GM12873 (cell line): ENCODE measurements at regions not wholly inside any gene's neighbourhood (a gene's known extent, or its start where the extent isn't known, plus 50 kb on each side); places are given as distances from the start of the nearest gene placed in this dataset.

Source experiments
- TF ChIP-seq, protein P1 (sequence below): IDR thresholded peaks from 2 replicates; pipeline ENCODE4 v1.5.1; 2012; ENCODE audit warnings: low read depth, mild to moderate bottlenecking, moderate library complexity, low read length, control low read depth; ENCODE audit not compliant: insufficient read depth; ENCODE audit errors: missing control alignments

DNA sequence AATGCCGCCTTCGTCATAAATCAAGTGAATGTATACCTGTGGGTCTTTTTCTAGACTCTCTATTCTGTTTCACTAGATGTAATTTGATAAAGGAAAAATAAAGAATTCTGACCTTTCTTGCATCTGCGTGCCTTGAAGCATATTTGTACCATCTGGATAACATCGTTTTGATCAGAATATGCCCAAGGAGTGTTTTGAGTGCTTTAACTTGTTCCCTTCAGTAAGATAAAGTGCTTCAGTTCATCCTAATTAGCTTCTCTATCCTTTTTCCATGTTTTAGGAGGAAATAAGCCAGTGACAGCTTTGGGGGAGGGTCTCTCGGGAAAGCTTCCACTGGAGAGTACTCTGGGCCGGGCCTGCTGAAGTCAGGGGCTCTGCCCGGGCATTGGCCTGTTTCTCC, 113.5 kb upstream of the DAP start:
- TF ChIP-seq, protein P1, sequence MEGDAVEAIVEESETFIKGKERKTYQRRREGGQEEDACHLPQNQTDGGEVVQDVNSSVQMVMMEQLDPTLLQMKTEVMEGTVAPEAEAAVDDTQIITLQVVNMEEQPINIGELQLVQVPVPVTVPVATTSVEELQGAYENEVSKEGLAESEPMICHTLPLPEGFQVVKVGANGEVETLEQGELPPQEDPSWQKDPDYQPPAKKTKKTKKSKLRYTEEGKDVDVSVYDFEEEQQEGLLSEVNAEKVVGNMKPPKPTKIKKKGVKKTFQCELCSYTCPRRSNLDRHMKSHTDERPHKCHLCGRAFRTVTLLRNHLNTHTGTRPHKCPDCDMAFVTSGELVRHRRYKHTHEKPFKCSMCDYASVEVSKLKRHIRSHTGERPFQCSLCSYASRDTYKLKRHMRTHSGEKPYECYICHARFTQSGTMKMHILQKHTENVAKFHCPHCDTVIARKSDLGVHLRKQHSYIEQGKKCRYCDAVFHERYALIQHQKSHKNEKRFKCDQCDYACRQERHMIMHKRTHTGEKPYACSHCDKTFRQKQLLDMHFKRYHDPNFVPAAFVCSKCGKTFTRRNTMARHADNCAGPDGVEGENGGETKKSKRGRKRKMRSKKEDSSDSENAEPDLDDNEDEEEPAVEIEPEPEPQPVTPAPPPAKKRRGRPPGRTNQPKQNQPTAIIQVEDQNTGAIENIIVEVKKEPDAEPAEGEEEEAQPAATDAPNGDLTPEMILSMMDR = no peak

DNA sequence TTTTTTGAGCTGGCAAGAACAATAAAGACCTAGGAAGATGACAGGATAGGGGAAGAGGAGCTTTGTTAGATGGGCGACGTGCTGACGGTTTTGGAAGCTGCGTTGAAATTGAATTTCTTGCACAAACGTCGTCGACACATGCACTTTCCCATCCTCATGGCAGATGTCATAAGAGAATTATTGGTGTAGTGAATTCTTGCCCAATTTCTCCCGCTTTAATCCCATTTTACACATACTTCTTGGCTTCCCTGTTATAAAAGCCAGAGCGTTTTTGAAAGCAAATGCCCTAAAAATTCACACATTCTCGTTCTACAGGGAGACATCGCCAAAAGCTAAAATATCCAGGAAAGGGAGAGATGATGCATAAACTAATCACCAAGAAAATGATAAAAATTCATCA, 109.8 kb upstream of the DAP start:
- TF ChIP-seq, protein P1 = no peak

- TF ChIP-seq, protein P1 = no peak
Observed at GRCh38 chr5:10868956-10869355, 107.9 kb upstream of the DAP start.

- TF ChIP-seq, protein P1 = no peak
Observed at GRCh38 chr5:10867389-10868303, 106.6 kb upstream of the DAP start.

GRCh38 chr5:10866913-10867312, 105.9 kb upstream of the DAP start:
- TF ChIP-seq, protein P1 = no peak

- TF ChIP-seq, protein P1 = peak; percentile 97
Observed at GRCh38 chr5:10863763-10864383, 102.8 kb upstream of the DAP start.

GRCh38 chr5:10862085-10862484, 101.1 kb upstream of the DAP start:
- TF ChIP-seq, protein P1 = no peak
